IMR-90 (cell line): ENCODE measurements at regions not wholly inside any gene's neighbourhood (a gene's known extent, or its start where the extent isn't known, plus 50 kb on each side); places are given as distances from the start of the nearest gene placed in this dataset.

Experiments
- ATAC-seq: fragments of 200-7000 bp; cut with Tn5 transposase; 2 replicates; pipeline ENCODE4 v1.9.1; 2020; ENCODE audit warnings: low read depth, mild to moderate bottlenecking, moderate library complexity
- BruUV-seq: library from RNA; stranded (reverse); fragments of 400-500 nt; replicated peaks from 2 replicates; lab custom pipeline; 2021; lab: Mats Ljungman, UMichigan
- CTCF ChIA-PET: fragments of 300-600 bp; formaldehyde crosslinking; extraction: SDS; loops from one replicate; lab custom pipeline; 2021; ENCODE audit warnings: antibody characterized with exemption; lab: Yijun Ruan, JAX
- POLR2A ChIA-PET: fragments of 300-600 bp; sonication (Branson Sonifier 250); formaldehyde crosslinking; loops from one replicate; lab custom pipeline; 2022; ENCODE audit warnings: antibody characterized with exemption; ENCODE audit not compliant: unreplicated experiment; lab: Charles Lee
- DNase-seq: peaks from one replicate; pipeline ENCODE4 v3.0.0; 2013
- H2AFZ ChIP-seq: replicated peaks from 2 replicates; pipeline ENCODE3; 2013; ENCODE audit warnings: low read length, mild to moderate bottlenecking; ENCODE audit not compliant: poor library complexity
- H2AK5ac ChIP-seq: 2 replicates; pipeline ENCODE4 v1.6.1; 2013; ENCODE audit warnings: low read depth, low read length, inconsistent platforms
- H2AK9ac ChIP-seq: replicated peaks from 2 replicates; pipeline ENCODE3; 2013; ENCODE audit warnings: mild to moderate bottlenecking, low read depth, low read length, moderate library complexity; ENCODE audit not compliant: poor library complexity
- H2BK120ac ChIP-seq: 2 replicates; pipeline ENCODE4 v1.6.1; 2013; ENCODE audit warnings: low read depth, low read length, inconsistent platforms
- H2BK15ac ChIP-seq: 3 replicates; pipeline ENCODE4 v1.6.1; 2013; ENCODE audit warnings: low read depth, low read length, inconsistent platforms
- H2BK20ac ChIP-seq: 2 replicates; pipeline ENCODE4 v1.6.1; 2013; ENCODE audit warnings: low read depth, mild to moderate bottlenecking, inconsistent platforms, low read length, moderate library complexity
- H2BK5ac ChIP-seq: 2 replicates; pipeline ENCODE4 v1.6.1; 2013; ENCODE audit warnings: mild to moderate bottlenecking, low read depth, low read length, inconsistent platforms; ENCODE audit not compliant: poor library complexity, severe bottlenecking
- H3K14ac ChIP-seq: replicated peaks from 2 replicates; pipeline ENCODE4 v1.6.1; 2013; ENCODE audit warnings: low read depth, low read length, inconsistent platforms
- H3K18ac ChIP-seq: 2 replicates; pipeline ENCODE4 v1.6.1; 2013; ENCODE audit warnings: low read depth, low read length, control low read depth
- H3K23ac ChIP-seq: 2 replicates; pipeline ENCODE4 v1.6.1; 2013; ENCODE audit warnings: low read depth, low read length, inconsistent platforms
- H3K27ac ChIP-seq: 2 replicates; pipeline ENCODE4 v1.5.1; 2013; ENCODE audit warnings: mild to moderate bottlenecking, control low read depth, low read length; ENCODE audit not compliant: insufficient read depth
- H3K27me3 ChIP-seq: 2 replicates; pipeline ENCODE4 v1.6.1; 2013; ENCODE audit warnings: low read length; ENCODE audit not compliant: control insufficient read depth, insufficient read depth
- H3K36me3 ChIP-seq: 2 replicates; pipeline ENCODE4 v1.6.1; 2013; ENCODE audit warnings: low read length, mixed read lengths; ENCODE audit not compliant: control insufficient read depth, insufficient read depth
- H3K4ac ChIP-seq: 2 replicates; pipeline ENCODE4 v1.6.1; 2013; ENCODE audit warnings: low read depth, low read length, inconsistent platforms
- H3K4me1 ChIP-seq: 2 replicates; pipeline ENCODE4 v1.6.1; 2013; ENCODE audit warnings: low read length, mixed read lengths; ENCODE audit not compliant: control insufficient read depth, insufficient read depth
- H3K4me2 ChIP-seq: 2 replicates; pipeline ENCODE4 v1.6.1; 2013; ENCODE audit warnings: low read depth, mild to moderate bottlenecking, control low read depth, low read length, moderate library complexity
- H3K4me3 ChIP-seq: 2 replicates; pipeline ENCODE4 v1.5.1; 2013; ENCODE audit warnings: low read depth, mild to moderate bottlenecking, control low read depth, low read length, moderate library complexity; ENCODE audit not compliant: insufficient read depth
- H3K56ac ChIP-seq: 2 replicates; pipeline ENCODE4 v1.6.1; 2013; ENCODE audit warnings: low read length, inconsistent platforms; ENCODE audit not compliant: insufficient read depth; ENCODE audit errors: extremely low read depth
- H3K79me1 ChIP-seq, 2 experiments: 2 replicates each; pipeline ENCODE4 v1.6.1; 2013; ENCODE audit warnings: low read length in 2 of 2, inconsistent platforms in 1 of 2, low read depth in 1 of 2
- H3K9ac ChIP-seq: 2 replicates; pipeline ENCODE4 v1.6.1; 2013; ENCODE audit warnings: low read depth, low read length, control low read depth
- H3K9me1 ChIP-seq: 2 replicates; pipeline ENCODE4 v1.6.1; 2013; ENCODE audit warnings: low read length, inconsistent platforms; ENCODE audit not compliant: insufficient read depth
- H3K9me3 ChIP-seq: 2 replicates; pipeline ENCODE4 v1.6.1; 2013; ENCODE audit warnings: low read length; ENCODE audit not compliant: control insufficient read depth, insufficient read depth
- H4K20me1 ChIP-seq: 2 replicates; pipeline ENCODE4 v1.6.1; 2013; ENCODE audit warnings: low read length, inconsistent platforms; ENCODE audit not compliant: insufficient read depth
- H4K5ac ChIP-seq: 2 replicates; pipeline ENCODE4 v1.6.1; 2013; ENCODE audit warnings: mild to moderate bottlenecking, low read depth, low read length, control low read depth
- H4K8ac ChIP-seq, 2 experiments: 2 replicates each; pipeline ENCODE4 v1.6.1; 2013; ENCODE audit warnings: low read depth in 2 of 2, low read length in 2 of 2, control low read depth in 1 of 2, inconsistent platforms in 1 of 2
- H4K91ac ChIP-seq: 2 replicates; pipeline ENCODE4 v1.6.1; 2013; ENCODE audit warnings: low read depth, low read length, inconsistent platforms; ENCODE audit not compliant: insufficient read depth
- CEBPB ChIP-seq: IDR thresholded peaks from 2 replicates; pipeline ENCODE4 v1.6.1; 2012; ENCODE audit warnings: low read depth, low read length, improper control_type of control experiment
- CHD1 ChIP-seq: IDR thresholded peaks from 2 replicates; pipeline ENCODE4 v1.6.1; 2012; ENCODE audit warnings: low read depth, low read length, improper control_type of control experiment
- CTCF ChIP-seq: conservative IDR thresholded peaks from 2 replicates; pipeline ENCODE4 v1.5.1; 2012; ENCODE audit warnings: mild to moderate bottlenecking, low read depth, low read length, improper control_type of control experiment
- ELK1 ChIP-seq: fragments of 150-350 bp; IDR thresholded peaks from 2 replicates; pipeline ENCODE4 v1.6.1; 2016; ENCODE audit warnings: low read depth, mild to moderate bottlenecking, low read length, moderate library complexity, borderline replicate concordance
- FOS ChIP-seq: fragments of 150-350 bp; IDR thresholded peaks from 2 replicates; pipeline ENCODE4 v1.6.1; 2016; ENCODE audit warnings: low read depth, low read length
- MAFK ChIP-seq: IDR thresholded peaks from 2 replicates; pipeline ENCODE4 v1.6.1; 2012; ENCODE audit warnings: low read depth, low read length, improper control_type of control experiment
- MAZ ChIP-seq: IDR thresholded peaks from 2 replicates; pipeline ENCODE4 v1.6.1; 2012; ENCODE audit warnings: low read depth, mild to moderate bottlenecking, low read length, improper control_type of control experiment, moderate library complexity, borderline replicate concordance
- MXI1 ChIP-seq: IDR thresholded peaks from 2 replicates; pipeline ENCODE4 v1.6.1; 2012; ENCODE audit warnings: low read depth, mild to moderate bottlenecking, low read length, moderate library complexity, borderline replicate concordance
- POLR2A ChIP-seq: IDR thresholded peaks from 2 replicates; pipeline ENCODE4 v1.6.1; 2012; ENCODE audit warnings: mild to moderate bottlenecking, low read depth, low read length
- RAD21 ChIP-seq: IDR thresholded peaks from 2 replicates; pipeline ENCODE4 v1.6.1; 2012; ENCODE audit warnings: low read length, improper control_type of control experiment
- RCOR1 ChIP-seq: IDR thresholded peaks from 2 replicates; pipeline ENCODE4 v1.6.1; 2012; ENCODE audit warnings: mild to moderate bottlenecking, low read length, improper control_type of control experiment; ENCODE audit not compliant: insufficient replicate concordance
- SMC3 ChIP-seq: fragments of 150-350 bp; IDR thresholded peaks from 2 replicates; pipeline ENCODE4 v1.6.1; 2016; ENCODE audit warnings: low read depth, mild to moderate bottlenecking, antibody characterized with exemption, low read length, moderate library complexity
- USF2 ChIP-seq: fragments of 150-350 bp; IDR thresholded peaks from 2 replicates; pipeline ENCODE4 v1.6.1; 2017; ENCODE audit warnings: mild to moderate bottlenecking, antibody characterized with exemption, low read length, low read depth
- WGBS, 2 experiments: methylation state at CpG; one replicate each; pipeline versions ENCODE4 v1.1.5 to v1.1.7; 2013; ENCODE audit warnings: missing lambda C conversion rate in 2 of 2; ENCODE audit not compliant: insufficient read length in 1 of 2; ENCODE audit errors: extremely low coverage in 2 of 2; 5-methylcytosine and 5-hydroxymethylcytosine counted together
- dilution Hi-C: fragments of 300-500 bp; cut with HindIII; formaldehyde crosslinking; loops from one replicate; pipeline ENCODE4 v1.14.3; 2018; ENCODE audit warnings: low sequenced_read_pairs; ENCODE audit not compliant: unreplicated experiment
- in situ Hi-C: fragments of 300-500 bp; cut with MboI; formaldehyde crosslinking; loops from 3 replicates; pipeline ENCODE4 v1.14.3; 2019; ENCODE audit warnings: low sequenced_read_pairs, inconsistent platforms, mixed read lengths
- intact Hi-C: fragments of 100-400 bp; cut with micrococcal nuclease; formaldehyde crosslinking; loops from 2 replicates; pipeline ENCODE4 v1.10.0; 2022

GRCh38 chr6:6893701-6894100 lies 214.1 kb upstream of the RREB1 start:
- intact Hi-C loops, result no loop called here
- Histone ChIP-seq H3K36me3 (no peaks in the 10 kb centered on the region), H2BK120ac (no peak overlapping the region), H3K23ac (no peak overlapping the region), H3K4me2 (no peak overlapping the region), H4K5ac (no peak overlapping the region), H3K9ac (no peak overlapping the region), H2BK20ac (no peak overlapping the region), H3K56ac (no peak overlapping the region), H3K4me1 (no peaks in the 10 kb centered on the region), H3K27ac (no peak overlapping the region), H4K8ac (no peak overlapping the region), H3K9me1 (no peaks in the 10 kb centered on the region; the same call in 1 of the 2 replicates), H3K79me1 (no peaks in the 10 kb centered on the region), H2BK5ac (no peak overlapping the region), H3K14ac (no peak overlapping the region), H3K9me3 (no peaks in the 10 kb centered on the region), H4K91ac (no peak overlapping the region), H2AFZ (no peak overlapping the region), H2AK5ac (no peak overlapping the region), H3K27me3 (peaks cover 5% of the 10 kb centered on the region; the same call in 1 of the 2 replicates), H4K20me1 (no peaks in the 10 kb centered on the region), H3K4me3 (no peak overlapping the region), H2AK9ac (no peak overlapping the region), H3K18ac (no peak overlapping the region), H2BK15ac (no peak overlapping the region), H3K4ac (no peak overlapping the region)
- dilution Hi-C loops, result no loop called here
- ChIA-PET CTCF (no interaction called here), POLR2A (no interaction called here)
- DNase-seq (no peak), ATAC-seq (no peak)
- BruUV-seq, result no TSS peak
- in situ Hi-C loops, result no loop called here
- no peak for TF ChIP-seq MAFK
- no peak for TF ChIP-seq POLR2A
- no peak for TF ChIP-seq CHD1
- TF ChIP-seq SMC3, result no peak
- no peak for TF ChIP-seq CEBPB
- TF ChIP-seq FOS, result no peak
- TF ChIP-seq RAD21, result no peak
- TF ChIP-seq MXI1, result no peak
- no peak for TF ChIP-seq USF2
- no peak for TF ChIP-seq CTCF
- TF ChIP-seq ELK1, result no peak
- no peak for TF ChIP-seq RCOR1
- no peak for TF ChIP-seq MAZ
- WGBS, 2 experiments, result 92% methylated on average over 13 of the region's 19 CpGs; no CpG with 5 or more reads in 1 of the 2 experiments
